ENCODE measurements at regions not wholly inside any gene's neighbourhood (a gene's known extent, or its start where the extent isn't known, plus 50 kb on each side); places are given as distances from the start of the nearest gene placed in this dataset.
"Not testable (repeated sequence)": the region's sequence is repeated elsewhere in the genome, so short reads cannot be mapped to it uniquely, and the experiment has no call there.

GRCh38 chr5:62812621-62813255, 234.1 kb downstream of the LRRC70 start:
- Histone ChIP-seq H3K9me3 (no peaks in the 10 kb centered on the region; the same call in 1 of the 2 replicates), H3K4me3 (ENCODE audit: low read depth, low read length) (no peak overlapping the region), H3K4me1 (no peaks in the 10 kb centered on the region), H3K36me3 (no peaks in the 10 kb centered on the region), H3K27me3 (no peaks in the 10 kb centered on the region)
- DNase-seq, result no peak
- TF ChIP-seq CTCF (IDR thresholded peaks at IDR 0.05; ENCODE audit: low read depth, low read length), result no peak

GRCh38 chr5:62804819-62805218, 226.2 kb downstream of the LRRC70 start:
- not testable (repeated sequence) for H3K4me3 ChIP-seq (ENCODE audit: low read depth, low read length); DNase-seq; H3K27me3 ChIP-seq; H3K36me3 ChIP-seq; H3K4me1 ChIP-seq; H3K9me3 ChIP-seq

GRCh38 chr5:62795926-62796325, 217.3 kb downstream of the LRRC70 start:
- H3K4me1 ChIP-seq, result no peaks in the 10 kb centered on the region
- H3K36me3 ChIP-seq, result no peaks in the 10 kb centered on the region
- H3K9me3 ChIP-seq, result no peaks in the 10 kb centered on the region; the same call in 1 of the 2 replicates
- TF ChIP-seq CTCF (IDR thresholded peaks at IDR 0.05; ENCODE audit: low read depth, low read length), result no peak
- DNase-seq, result no peak
- H3K4me3 ChIP-seq (ENCODE audit: low read depth, low read length), result no peak overlapping the region
- no peaks in the 10 kb centered on the region for H3K27me3 ChIP-seq

GRCh38 chr5:62794456-62794855, 215.8 kb downstream of the LRRC70 start:
- no peak for TF ChIP-seq CTCF (IDR thresholded peaks at IDR 0.05; ENCODE audit: low read depth, low read length)
- Histone ChIP-seq H3K36me3 (no peaks in the 10 kb centered on the region), H3K4me1 (no peaks in the 10 kb centered on the region), H3K4me3 (ENCODE audit: low read depth, low read length) (no peak overlapping the region), H3K9me3 (no peaks in the 10 kb centered on the region; the same call in 1 of the 2 replicates), H3K27me3 (no peaks in the 10 kb centered on the region)
- DNase-seq, result no peak

- Histone ChIP-seq H3K4me1 (no peaks in the 10 kb centered on the region), H3K9me3 (no peaks in the 10 kb centered on the region), H3K4me3 (ENCODE audit: low read depth, low read length) (no peak overlapping the region), H3K36me3 (no peaks in the 10 kb centered on the region), H3K27me3 (no peaks in the 10 kb centered on the region)
- TF ChIP-seq CTCF (IDR thresholded peaks at IDR 0.05; ENCODE audit: low read depth, low read length), result peak; percentile 54
- DNase-seq, result no peak
Measured at GRCh38 chr5:62791059-62791458, 212.4 kb downstream of the LRRC70 start.

- H3K4me1 ChIP-seq, result no peaks in the 10 kb centered on the region
- DNase-seq, result no peak
- H3K9me3 ChIP-seq, result no peaks in the 10 kb centered on the region
- H3K4me3 ChIP-seq (ENCODE audit: low read depth, low read length), result no peak overlapping the region
- TF ChIP-seq CTCF (IDR thresholded peaks at IDR 0.05; ENCODE audit: low read depth, low read length), result no peak
- H3K27me3 ChIP-seq, result no peaks in the 10 kb centered on the region
- no peaks in the 10 kb centered on the region for H3K36me3 ChIP-seq
Measured at GRCh38 chr5:62790348-62790747, 211.7 kb downstream of the LRRC70 start.

All from BE2C (cell line).